ENCODE measurements at regions not wholly inside any gene's neighbourhood (a gene's known extent, or its start where the extent isn't known, plus 50 kb on each side); places are given as distances from the start of the nearest gene placed in this dataset.
A peak's percentile ranks its signal among the peaks of the same experiment; 100 is the strongest.
"Not testable (repeated sequence)": the region's sequence is repeated elsewhere in the genome, so short reads cannot be mapped to it uniquely, and the experiment has no call there.

DNA sequence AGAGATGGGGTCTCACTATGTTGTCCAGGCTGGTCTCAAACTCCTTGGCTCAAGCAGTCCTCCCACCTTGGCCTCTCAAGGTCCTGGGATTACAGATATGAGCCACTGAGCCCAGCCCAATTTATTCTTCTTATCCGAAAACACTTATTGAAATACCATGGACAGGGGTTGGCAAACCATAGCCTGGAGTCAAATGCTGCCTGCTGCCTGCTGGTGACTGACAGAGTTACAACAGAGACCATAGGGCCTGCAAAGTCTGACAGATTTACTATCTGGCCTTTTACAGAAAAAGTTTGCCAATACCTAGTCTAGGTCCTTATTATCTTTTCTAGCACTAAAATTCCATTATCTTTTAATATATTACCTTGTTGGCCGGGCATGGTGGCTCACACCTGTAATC is 87.1 kb upstream of the ZNF281 start:
- DNase-seq (ENCODE audit: low read depth, low spot score) = no peak

DNA sequence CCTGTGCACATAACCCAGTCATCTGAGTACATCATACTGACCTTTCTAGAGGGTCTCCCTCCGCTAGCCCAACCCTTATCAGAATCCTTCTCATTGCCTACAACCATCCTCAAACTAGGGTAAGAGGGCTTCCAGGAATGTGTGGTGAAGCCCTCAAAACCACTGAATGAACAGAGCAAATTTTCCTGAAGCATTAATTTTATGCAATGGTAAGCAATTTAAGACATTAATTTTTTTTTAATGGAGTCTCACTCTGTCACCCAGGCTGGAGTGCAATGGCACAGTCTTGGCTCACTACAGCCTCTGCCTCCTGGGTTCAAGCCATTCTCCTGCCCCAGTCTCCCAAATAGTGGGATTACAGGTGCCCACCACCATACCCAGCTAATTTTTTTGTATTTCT is 86.1 kb upstream of the ZNF281 start:
- DNase-seq (ENCODE audit: low read depth, low spot score) = no peak

GRCh38 chr1:200493344-200493743 is 83.5 kb upstream of the ZNF281 start:
- DNase-seq (ENCODE audit: low read depth, low spot score) = no peak

- no peak for DNase-seq (ENCODE audit: low read depth, low spot score)
Observed at GRCh38 chr1:200491103-200491502, 81.3 kb upstream of the ZNF281 start.

GRCh38 chr1:200490183-200490582 is 80.3 kb upstream of the ZNF281 start:
- no peak for DNase-seq (ENCODE audit: low read depth, low spot score)

DNA sequence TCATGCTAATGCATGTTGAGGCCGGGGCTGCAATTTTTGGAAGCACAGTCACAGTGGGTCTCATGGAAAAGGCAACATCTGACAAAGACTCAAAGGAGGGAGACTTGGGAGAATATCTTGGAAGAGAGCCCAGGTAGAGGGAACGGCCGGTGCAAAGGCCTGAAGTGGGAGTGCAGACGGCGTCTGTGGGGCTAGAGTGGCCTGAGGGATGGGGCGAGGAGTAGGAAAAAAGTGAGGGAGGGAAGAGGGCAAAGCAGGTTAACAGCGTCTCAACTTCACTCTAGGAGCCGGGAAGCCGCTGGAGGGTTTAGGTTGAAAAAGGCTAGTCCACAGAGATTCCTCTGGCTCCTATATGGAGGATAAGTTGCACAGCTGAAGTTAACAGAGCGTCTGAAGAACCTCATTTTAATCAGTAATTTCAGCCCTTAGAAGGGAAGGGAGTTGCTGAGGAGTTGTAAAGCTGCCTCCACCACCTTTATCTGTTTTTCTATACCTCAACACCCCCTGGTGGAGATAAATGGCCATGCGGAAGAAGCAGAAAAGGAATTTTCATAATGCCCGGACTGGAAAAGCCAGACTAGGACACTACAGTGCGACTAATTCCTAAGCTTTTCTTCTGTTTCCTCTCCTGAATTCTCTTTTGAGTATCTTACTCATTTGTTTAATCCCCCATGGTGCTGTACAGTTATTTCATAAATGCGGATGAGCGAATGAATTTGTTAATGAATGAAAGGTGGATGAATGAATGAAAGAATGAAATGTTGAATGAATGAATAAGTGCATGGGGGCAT is 78.7 kb upstream of the ZNF281 start:
- DNase-seq (ENCODE audit: low read depth, low spot score) = peak; percentile 16

DNA sequence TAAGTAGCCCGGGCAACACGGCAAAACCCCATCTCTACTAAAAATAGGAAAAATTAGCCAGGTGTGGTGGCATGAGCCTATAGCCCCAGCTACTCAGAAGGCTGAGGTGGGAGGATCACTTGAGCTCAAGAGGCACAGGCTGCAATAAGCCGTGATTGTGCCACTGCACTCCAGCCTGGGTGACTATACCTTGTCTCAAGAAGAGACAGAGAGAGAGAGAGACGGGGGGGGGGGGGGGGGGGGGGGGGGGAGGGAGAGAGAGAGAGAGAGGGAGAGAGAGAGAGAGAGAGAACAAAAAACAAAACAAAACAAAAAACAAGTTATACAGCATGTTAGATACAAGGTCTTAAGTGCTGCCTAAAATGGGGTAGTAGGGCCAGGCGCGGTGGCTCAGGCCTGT is 77.8 kb upstream of the ZNF281 start:
- DNase-seq (ENCODE audit: low read depth, low spot score) = no peak

- no peak for DNase-seq (ENCODE audit: low read depth, low spot score)
Observed at GRCh38 chr1:200486634-200487033, 76.8 kb upstream of the ZNF281 start.

- DNase-seq (ENCODE audit: low read depth, low spot score) = not testable (repeated sequence)
Observed at GRCh38 chr1:200484438-200484946, 74.7 kb upstream of the ZNF281 start.

DNA sequence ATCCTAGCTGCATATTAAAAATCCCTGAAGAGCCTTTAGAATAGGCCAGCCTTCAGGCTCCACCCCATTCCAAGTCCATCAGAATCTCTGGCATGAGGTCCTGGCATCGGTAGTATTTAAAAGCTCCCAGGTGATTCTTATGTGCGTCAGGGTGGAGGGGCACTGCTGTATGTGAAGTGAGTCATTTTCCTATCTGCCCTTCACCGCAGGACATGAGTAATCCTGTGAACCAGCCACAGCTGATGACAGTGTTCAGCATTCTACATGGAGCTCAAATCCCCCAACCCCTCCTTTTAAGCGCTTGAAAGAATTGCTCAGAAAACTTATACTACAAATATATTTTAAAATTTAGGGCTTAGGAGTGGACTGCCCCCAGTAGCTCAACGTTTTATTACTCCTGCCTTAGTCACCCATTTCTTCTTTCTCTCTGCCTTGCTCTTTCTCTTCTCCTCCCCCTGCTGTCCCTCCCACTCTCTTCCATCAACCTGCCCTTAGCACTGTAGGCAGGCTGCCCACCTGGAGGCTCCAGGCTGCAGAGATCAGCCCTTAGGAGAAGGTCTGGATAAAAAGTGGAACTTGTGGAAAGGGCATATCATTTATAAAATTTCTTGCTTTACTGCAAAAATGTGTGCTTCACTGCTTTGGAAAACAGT is 73.8 kb upstream of the ZNF281 start:
- DNase-seq (ENCODE audit: low read depth, low spot score) = peak; percentile 21

DNA sequence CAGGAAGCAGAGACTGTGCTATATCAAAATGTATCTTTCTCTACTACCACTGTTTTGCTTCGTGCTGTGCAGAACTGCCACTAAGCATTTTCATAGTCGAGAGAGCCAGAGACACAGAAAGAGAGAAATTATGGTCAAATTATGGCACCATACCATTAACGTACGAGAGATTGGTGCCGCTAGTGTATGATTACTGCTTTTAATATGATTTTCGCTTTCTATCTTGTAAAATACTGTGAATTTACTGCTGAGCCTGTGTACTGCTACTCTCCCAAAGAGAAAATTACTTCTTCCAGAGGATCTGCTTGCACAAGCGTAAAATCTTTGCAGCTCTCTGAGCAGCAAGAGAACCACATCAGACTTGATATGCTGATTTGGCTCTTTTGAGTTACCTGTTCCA is 71.1 kb upstream of the ZNF281 start:
- no peak for DNase-seq (ENCODE audit: low read depth, low spot score)

DNA sequence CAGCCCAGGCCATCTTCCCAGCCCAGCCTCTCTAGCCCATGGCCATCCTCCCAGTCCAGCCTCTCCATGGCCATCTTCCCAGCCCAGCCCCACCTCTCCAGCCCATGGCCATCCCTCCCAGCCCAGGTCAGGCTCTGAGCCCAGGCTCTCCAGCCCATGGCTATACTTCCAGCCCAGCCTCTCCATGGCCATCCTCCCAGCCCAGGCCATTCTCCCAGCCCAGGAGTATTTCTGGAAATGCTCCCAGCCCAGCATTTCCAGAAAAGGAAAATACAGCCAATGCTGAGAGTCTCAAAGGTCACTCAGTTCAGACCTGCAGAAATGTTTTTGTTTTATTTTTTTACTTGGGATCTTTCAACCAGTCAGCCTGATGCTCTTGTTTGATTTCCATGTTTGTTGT is 70.0 kb upstream of the ZNF281 start:
- no peak for DNase-seq (ENCODE audit: low read depth, low spot score)

DNA sequence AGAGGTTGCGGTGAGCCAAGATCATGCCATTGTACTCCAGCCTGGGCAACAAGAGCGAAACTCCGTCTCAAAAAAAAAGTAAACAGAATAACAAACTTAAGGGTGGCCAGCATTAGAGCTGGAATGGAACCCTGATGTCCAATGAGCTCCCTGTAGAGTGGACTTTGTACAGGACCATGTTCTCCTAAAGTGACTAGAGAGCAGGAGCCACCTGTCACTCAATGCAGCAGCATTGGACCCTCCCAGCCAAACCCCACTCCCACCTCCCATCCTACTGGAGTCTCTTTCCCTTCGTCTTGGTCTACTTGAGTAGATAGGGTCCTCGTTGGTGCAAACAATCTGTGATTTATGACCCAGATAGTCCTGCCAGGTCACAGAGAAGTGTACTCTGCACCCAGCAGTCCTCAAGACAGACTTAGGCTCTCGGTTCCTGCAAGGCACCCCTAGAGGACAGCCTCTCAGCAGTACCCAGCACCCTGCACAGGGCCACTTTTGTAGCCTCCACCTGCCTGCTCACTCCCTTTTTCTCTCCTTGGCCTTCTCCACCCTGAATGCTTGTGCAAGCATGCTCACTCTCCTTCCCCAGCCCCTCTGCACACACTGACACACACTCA is 69.2 kb upstream of the ZNF281 start:
- no peak for DNase-seq (ENCODE audit: low read depth, low spot score)

DNA sequence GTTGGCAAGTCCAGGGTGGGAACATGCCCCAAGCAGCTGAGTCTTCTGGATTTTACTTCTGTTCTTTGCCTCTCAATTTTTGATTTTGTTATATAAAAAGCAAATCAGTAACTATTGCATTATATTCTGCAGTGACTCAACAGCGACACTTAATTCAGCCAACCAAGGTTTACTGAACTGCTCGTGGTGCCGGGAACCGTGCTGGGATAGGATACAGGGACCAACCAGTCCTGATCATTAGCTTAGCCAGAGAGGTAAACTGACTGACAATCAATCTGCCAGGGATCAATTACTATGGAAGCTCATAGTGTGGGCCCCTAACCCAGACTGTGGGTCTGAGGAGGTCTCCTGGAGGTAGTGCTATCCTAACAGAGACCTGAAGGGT is 68.4 kb upstream of the ZNF281 start:
- no peak for DNase-seq (ENCODE audit: low read depth, low spot score)

- DNase-seq (ENCODE audit: low read depth, low spot score) = no peak
Observed at GRCh38 chr1:200474633-200475032, 64.8 kb upstream of the ZNF281 start.

- no peak for DNase-seq (ENCODE audit: low read depth, low spot score)
Observed at GRCh38 chr1:200473698-200474371, 64.0 kb upstream of the ZNF281 start.

- no peak for DNase-seq (ENCODE audit: low read depth, low spot score)
Observed at GRCh38 chr1:200471739-200472138, 61.9 kb upstream of the ZNF281 start.

DNA sequence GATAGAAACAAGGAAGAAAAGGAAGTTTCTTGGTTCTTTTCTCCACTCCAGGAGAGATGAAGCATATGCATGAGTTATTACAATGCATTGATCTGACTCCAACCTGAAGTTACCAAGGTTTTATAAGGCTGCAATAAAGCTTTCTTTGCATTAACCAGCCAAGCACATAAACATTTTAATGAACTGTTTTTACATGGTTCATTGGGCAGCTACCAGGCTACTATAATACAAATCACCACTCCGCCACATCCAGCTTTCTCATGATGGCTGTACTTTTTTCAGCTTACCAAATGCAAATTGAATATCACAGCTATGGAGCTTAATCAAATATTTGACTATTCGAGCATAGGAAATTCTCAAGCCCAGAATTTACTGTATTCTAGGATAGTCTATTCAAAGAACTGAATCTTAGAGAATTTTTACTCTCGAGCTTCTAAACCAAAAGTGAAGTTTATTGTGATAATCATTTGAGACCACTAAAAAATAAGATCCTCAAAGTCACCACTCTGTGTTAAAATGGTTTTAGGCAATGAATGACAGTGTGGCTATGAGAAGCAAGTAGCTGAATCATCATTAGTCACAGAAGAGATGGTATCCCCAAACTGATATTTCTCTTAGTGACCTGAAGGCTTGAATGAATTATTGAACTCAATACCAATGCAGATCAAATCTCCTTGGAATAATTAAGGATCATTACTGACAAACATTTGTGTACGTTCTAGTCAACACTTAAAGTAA is 58.6 kb upstream of the ZNF281 start:
- no peak for DNase-seq (ENCODE audit: low read depth, low spot score)

- DNase-seq (ENCODE audit: low read depth, low spot score) = no peak
Observed at GRCh38 chr1:200464784-200465400, 55.1 kb upstream of the ZNF281 start.
